Kidney epithelial cell (primary cell): ENCODE measurements at regions not wholly inside any gene's neighbourhood (a gene's known extent, or its start where the extent isn't known, plus 50 kb on each side); places are given as distances from the start of the nearest gene placed in this dataset.

Experiments used
- DNase-seq: peaks from one replicate; pipeline ENCODE4 v3.0.0-alpha.2; 2010; ENCODE audit warnings: low read depth
- H3K27me3 ChIP-seq: 2 replicates; pipeline ENCODE4 v1.6.0; 2011; ENCODE audit warnings: low read length; ENCODE audit not compliant: control insufficient read depth, insufficient read depth
- H3K36me3 ChIP-seq: 2 replicates; pipeline ENCODE4 v1.5.1; 2011; ENCODE audit warnings: low read length; ENCODE audit not compliant: control insufficient read depth, insufficient read depth
- H3K4me3 ChIP-seq: 2 replicates; pipeline ENCODE4 v1.5.1; 2011; ENCODE audit warnings: low read depth, mild to moderate bottlenecking, control low read depth, low read length
- CTCF ChIP-seq: IDR thresholded peaks from 2 replicates; pipeline ENCODE4 v1.5.1; 2011; ENCODE audit warnings: mild to moderate bottlenecking, moderate library complexity, low read length, control low read depth, inconsistent platforms; ENCODE audit not compliant: insufficient read depth, poor library complexity, severe bottlenecking

- TF ChIP-seq CTCF, result no peak
- DNase-seq, result no peak
- Histone ChIP-seq H3K36me3 (no peaks in the 10 kb centered on the region), H3K4me3 (no peak overlapping the region), H3K27me3 (no peaks in the 10 kb centered on the region)
Observed at GRCh38 chr14:99339551-99339950, 67.6 kb upstream of the BCL11B start.

- no peak for TF ChIP-seq CTCF
- H3K27me3 ChIP-seq, result no peaks in the 10 kb centered on the region
- H3K4me3 ChIP-seq, result no peak overlapping the region
- DNase-seq, result no peak
- no peaks in the 10 kb centered on the region for H3K36me3 ChIP-seq
Observed at GRCh38 chr14:99338313-99338712, 66.3 kb upstream of the BCL11B start.

- no peak for TF ChIP-seq CTCF
- Histone ChIP-seq H3K27me3 (peaks cover 2% of the 10 kb centered on the region), H3K4me3 (no peak overlapping the region), H3K36me3 (no peaks in the 10 kb centered on the region)
- DNase-seq, result no peak
Observed at GRCh38 chr14:99333841-99334635, 62.0 kb upstream of the BCL11B start.

GRCh38 chr14:99333214-99333613, 61.2 kb upstream of the BCL11B start:
- no peak for DNase-seq
- H3K36me3 ChIP-seq, result no peaks in the 10 kb centered on the region
- H3K27me3 ChIP-seq, result peaks cover 5% of the 10 kb centered on the region
- no peak for TF ChIP-seq CTCF
- H3K4me3 ChIP-seq, result no peak overlapping the region

GRCh38 chr14:99331811-99332210, 59.8 kb upstream of the BCL11B start:
- H3K27me3 ChIP-seq, result peaks cover 15% of the 10 kb centered on the region
- no peak for DNase-seq
- no peaks in the 10 kb centered on the region for H3K36me3 ChIP-seq
- no peak for TF ChIP-seq CTCF
- H3K4me3 ChIP-seq, result no peak overlapping the region
